Skeletal muscle cell (primary cell): ENCODE measurements at regions not wholly inside any gene's neighbourhood (a gene's known extent, or its start where the extent isn't known, plus 50 kb on each side); places are given as distances from the start of the nearest gene placed in this dataset.

Experiments used
- DNase-seq: peaks from one replicate; pipeline ENCODE4 v3.0.0-alpha.2; 2010; ENCODE audit warnings: low read depth
- H3K4me3 ChIP-seq: 2 replicates; pipeline ENCODE4 v1.5.1; 2011; ENCODE audit warnings: low read depth, mild to moderate bottlenecking, control low read depth, low read length, moderate library complexity

- DNase-seq = peak; percentile 72
- H3K4me3 ChIP-seq = no peak overlapping the region
Observed at GRCh38 chr6:4574007-4574406, 202.2 kb upstream of the CDYL start.

GRCh38 chr6:4571011-4571410 lies 205.2 kb upstream of the CDYL start:
- DNase-seq = no peak
- no peak overlapping the region for H3K4me3 ChIP-seq

- DNase-seq = no peak
- no peak overlapping the region for H3K4me3 ChIP-seq
Observed at GRCh38 chr6:4568138-4568537, 208.1 kb upstream of the CDYL start.

- H3K4me3 ChIP-seq = no peak overlapping the region
- no peak for DNase-seq
Observed at GRCh38 chr6:4567141-4567540, 209.1 kb upstream of the CDYL start.

- H3K4me3 ChIP-seq = no peak overlapping the region
- no peak for DNase-seq
Observed at GRCh38 chr6:4565301-4566250, 210.6 kb upstream of the CDYL start.

GRCh38 chr6:4564801-4565271 lies 211.4 kb upstream of the CDYL start:
- no peak for DNase-seq
- no peak overlapping the region for H3K4me3 ChIP-seq

GRCh38 chr6:4563877-4564276 lies 212.3 kb upstream of the CDYL start:
- H3K4me3 ChIP-seq = no peak overlapping the region
- DNase-seq = no peak

GRCh38 chr6:4563156-4563555 lies 213.0 kb upstream of the CDYL start:
- no peak for DNase-seq
- no peak overlapping the region for H3K4me3 ChIP-seq

- DNase-seq = no peak
- H3K4me3 ChIP-seq = no peak overlapping the region
Observed at GRCh38 chr6:4561773-4562400, 214.3 kb upstream of the CDYL start.

GRCh38 chr6:4561078-4561435 lies 215.1 kb upstream of the CDYL start:
- H3K4me3 ChIP-seq = no peak overlapping the region
- DNase-seq = no peak

GRCh38 chr6:4560221-4561077 lies 215.8 kb upstream of the CDYL start:
- H3K4me3 ChIP-seq = no peak overlapping the region

GRCh38 chr6:4559281-4559875 lies 216.8 kb upstream of the CDYL start:
- H3K4me3 ChIP-seq = no peak overlapping the region
- DNase-seq = no peak

More at GRCh38 chr6:4560221-4561077, 215.8 kb upstream of the CDYL start:
- DNase-seq = no peak

- H3K4me3 ChIP-seq = no peak overlapping the region
- no peak for DNase-seq
Observed at GRCh38 chr6:4554645-4555044, 221.6 kb upstream of the CDYL start.

- peak; percentile 14 for DNase-seq
- H3K4me3 ChIP-seq = no peak overlapping the region
Observed at GRCh38 chr6:4553387-4553786, 222.8 kb upstream of the CDYL start.

- no peak overlapping the region for H3K4me3 ChIP-seq
- DNase-seq = no peak
Observed at GRCh38 chr6:4550227-4550597, 226.0 kb upstream of the CDYL start.

- DNase-seq = no peak
- no peak overlapping the region for H3K4me3 ChIP-seq
Observed at GRCh38 chr6:4549556-4550226, 226.5 kb upstream of the CDYL start.

- H3K4me3 ChIP-seq = no peak overlapping the region
- DNase-seq = no peak
Observed at GRCh38 chr6:4545893-4546292, 230.3 kb upstream of the CDYL start.

GRCh38 chr6:4543596-4543995 lies 232.6 kb upstream of the CDYL start:
- DNase-seq = no peak
- no peak overlapping the region for H3K4me3 ChIP-seq

GRCh38 chr6:4533576-4533975 lies 242.6 kb upstream of the CDYL start:
- no peak for DNase-seq
- H3K4me3 ChIP-seq = no peak overlapping the region
